T-helper 17 cell (primary cell): ENCODE measurements at regions not wholly inside any gene's neighbourhood (a gene's known extent, or its start where the extent isn't known, plus 50 kb on each side); places are given as distances from the start of the nearest gene placed in this dataset.
"Not testable (repeated sequence)": the region's sequence is repeated elsewhere in the genome, so short reads cannot be mapped to it uniquely, and the experiment has no call there.

Source experiments
- ATAC-seq: fragments of 150-1000 bp; cut with Tn5 transposase; 2 replicates; pipeline ENCODE4 v1.10.0; 2021; ENCODE audit warnings: mild to moderate bottlenecking, moderate library complexity
- DNase-seq, 3 donors: peaks; one replicate each; pipeline versions ENCODE4 v3.0.0 to v3.0.0-alpha.2; 2020 to 2021
- H3K9me3 ChIP-seq: one replicate; pipeline ENCODE4 v1.7.0; 2013; ENCODE audit warnings: low read length, mild to moderate bottlenecking; ENCODE audit not compliant: control insufficient read depth, poor library complexity, severe bottlenecking
- H3K27ac Mint-ChIP-seq: one replicate; pipeline ENCODE4 v1.8.0; 2022; ENCODE audit warnings: mild to moderate bottlenecking, moderate library complexity, mixed read lengths
- H3K27me3 Mint-ChIP-seq: one replicate; pipeline ENCODE4 v1.8.0; 2022; ENCODE audit warnings: mixed read lengths
- H3K36me3 Mint-ChIP-seq: one replicate; pipeline ENCODE4 v1.8.0; 2022; ENCODE audit warnings: low read depth, mixed read lengths
- H3K4me1 Mint-ChIP-seq: one replicate; pipeline ENCODE4 v1.8.0; 2022; ENCODE audit warnings: mild to moderate bottlenecking, mixed read lengths
- H3K4me3 Mint-ChIP-seq: one replicate; pipeline ENCODE4 v1.8.0; 2022; ENCODE audit warnings: mild to moderate bottlenecking, moderate library complexity, mixed read lengths

GRCh38 chr6:82419132-82419581 lies 55.5 kb downstream of the TPBG start:
- DNase-seq (no peak), ATAC-seq (no peak)
- H3K27me3 Mint-ChIP-seq: no peaks in the 10 kb centered on the region
- no peaks in the 10 kb centered on the region for H3K36me3 Mint-ChIP-seq
- H3K4me3 Mint-ChIP-seq: no peak overlapping the region
- no peaks in the 10 kb centered on the region for H3K9me3 ChIP-seq
- no peaks in the 10 kb centered on the region for H3K4me1 Mint-ChIP-seq
- no peak overlapping the region for H3K27ac Mint-ChIP-seq

GRCh38 chr6:82419859-82420258 lies 56.2 kb downstream of the TPBG start:
- DNase-seq (no peak), ATAC-seq (no peak)
- Mint-ChIP-seq H3K27ac (no peak overlapping the region), H3K4me1 (no peaks in the 10 kb centered on the region), H3K27me3 (no peaks in the 10 kb centered on the region), H3K36me3 (no peaks in the 10 kb centered on the region), H3K4me3 (no peak overlapping the region)
- no peaks in the 10 kb centered on the region for H3K9me3 ChIP-seq

- Mint-ChIP-seq H3K36me3 (no peaks in the 10 kb centered on the region), H3K27ac (no peak overlapping the region), H3K27me3 (peaks cover 4% of the 10 kb centered on the region), H3K4me3 (no peak overlapping the region), H3K4me1 (no peaks in the 10 kb centered on the region)
- H3K9me3 ChIP-seq: no peaks in the 10 kb centered on the region
- ATAC-seq: no peak
- no peak for DNase-seq
Observed at GRCh38 chr6:82430611-82431010, 67.0 kb downstream of the TPBG start.

- H3K27ac Mint-ChIP-seq: no peak overlapping the region
- DNase-seq (no peak), ATAC-seq (no peak)
- H3K4me1 Mint-ChIP-seq: no peaks in the 10 kb centered on the region
- H3K9me3 ChIP-seq: no peaks in the 10 kb centered on the region
- no peak overlapping the region for H3K4me3 Mint-ChIP-seq
- no peaks in the 10 kb centered on the region for H3K27me3 Mint-ChIP-seq
- no peaks in the 10 kb centered on the region for H3K36me3 Mint-ChIP-seq
Observed at GRCh38 chr6:82436740-82437139, 73.1 kb downstream of the TPBG start.

- H3K9me3 ChIP-seq: no peaks in the 10 kb centered on the region
- ATAC-seq (no peak), DNase-seq (no peak)
- Mint-ChIP-seq H3K27ac (no peak overlapping the region), H3K4me3 (no peak overlapping the region), H3K4me1 (no peaks in the 10 kb centered on the region), H3K27me3 (no peaks in the 10 kb centered on the region), H3K36me3 (no peaks in the 10 kb centered on the region)
Observed at GRCh38 chr6:82437701-82438100, 74.1 kb downstream of the TPBG start.

GRCh38 chr6:82441047-82441855 lies 77.6 kb downstream of the TPBG start:
- no peak overlapping the region for H3K4me3 Mint-ChIP-seq
- H3K27me3 Mint-ChIP-seq: no peaks in the 10 kb centered on the region
- DNase-seq (no peak), ATAC-seq (no peak)
- no peaks in the 10 kb centered on the region for H3K36me3 Mint-ChIP-seq
- H3K9me3 ChIP-seq: no peaks in the 10 kb centered on the region
- H3K4me1 Mint-ChIP-seq: peaks cover 2% of the 10 kb centered on the region
- no peak overlapping the region for H3K27ac Mint-ChIP-seq

GRCh38 chr6:82442061-82442719 lies 78.6 kb downstream of the TPBG start:
- peaks cover 2% of the 10 kb centered on the region for H3K4me1 Mint-ChIP-seq
- H3K4me3 Mint-ChIP-seq: no peak overlapping the region
- H3K27me3 Mint-ChIP-seq: peaks cover 6% of the 10 kb centered on the region
- DNase-seq (no peak), ATAC-seq (no peak)
- H3K27ac Mint-ChIP-seq: no peak overlapping the region
- H3K9me3 ChIP-seq: no peaks in the 10 kb centered on the region
- no peaks in the 10 kb centered on the region for H3K36me3 Mint-ChIP-seq

GRCh38 chr6:82458147-82458546 lies 94.5 kb downstream of the TPBG start:
- H3K36me3 Mint-ChIP-seq: no peaks in the 10 kb centered on the region
- H3K27ac Mint-ChIP-seq: no peak overlapping the region
- no peaks in the 10 kb centered on the region for H3K9me3 ChIP-seq
- no peaks in the 10 kb centered on the region for H3K4me1 Mint-ChIP-seq
- no peak for ATAC-seq
- DNase-seq: no peak
- H3K4me3 Mint-ChIP-seq: no peak overlapping the region
- no peaks in the 10 kb centered on the region for H3K27me3 Mint-ChIP-seq

- DNase-seq (no peak), ATAC-seq (no peak)
- no peaks in the 10 kb centered on the region for H3K27me3 Mint-ChIP-seq
- no peak overlapping the region for H3K4me3 Mint-ChIP-seq
- H3K9me3 ChIP-seq: no peaks in the 10 kb centered on the region
- no peak overlapping the region for H3K27ac Mint-ChIP-seq
- H3K4me1 Mint-ChIP-seq: no peaks in the 10 kb centered on the region
- no peaks in the 10 kb centered on the region for H3K36me3 Mint-ChIP-seq
Observed at GRCh38 chr6:82458705-82459104, 95.1 kb downstream of the TPBG start.

- no peaks in the 10 kb centered on the region for H3K4me1 Mint-ChIP-seq
- H3K27me3 Mint-ChIP-seq: no peaks in the 10 kb centered on the region
- no peak overlapping the region for H3K4me3 Mint-ChIP-seq
- DNase-seq (no peak), ATAC-seq (no peak)
- no peaks in the 10 kb centered on the region for H3K9me3 ChIP-seq
- H3K27ac Mint-ChIP-seq: no peak overlapping the region
- H3K36me3 Mint-ChIP-seq: no peaks in the 10 kb centered on the region
Observed at GRCh38 chr6:82461536-82461935, 97.9 kb downstream of the TPBG start.

- ATAC-seq: no peak
- H3K36me3 Mint-ChIP-seq: no peaks in the 10 kb centered on the region
- H3K27me3 Mint-ChIP-seq: no peaks in the 10 kb centered on the region
- DNase-seq: no peak
- no peaks in the 10 kb centered on the region for H3K4me1 Mint-ChIP-seq
- H3K4me3 Mint-ChIP-seq: no peak overlapping the region
- peaks cover 4% of the 10 kb centered on the region for H3K9me3 ChIP-seq
- H3K27ac Mint-ChIP-seq: no peak overlapping the region
Observed at GRCh38 chr6:82467338-82467737, 103.7 kb downstream of the TPBG start.

- H3K27ac Mint-ChIP-seq, H3K27me3 Mint-ChIP-seq, H3K36me3 Mint-ChIP-seq, DNase-seq, H3K4me1 Mint-ChIP-seq, H3K9me3 ChIP-seq, H3K4me3 Mint-ChIP-seq, ATAC-seq: not testable (repeated sequence)
Observed at GRCh38 chr6:82470123-82470522, 106.5 kb downstream of the TPBG start.

- not testable (repeated sequence) for DNase-seq, H3K27me3 Mint-ChIP-seq, H3K27ac Mint-ChIP-seq
Observed at GRCh38 chr6:82475106-82475505, 111.5 kb downstream of the TPBG start.

GRCh38 chr6:82484001-82484400 lies 120.4 kb downstream of the TPBG start:
- DNase-seq (no peak), ATAC-seq (no peak)
- H3K27ac Mint-ChIP-seq: no peak overlapping the region
- H3K36me3 Mint-ChIP-seq: no peaks in the 10 kb centered on the region
- H3K4me1 Mint-ChIP-seq: no peaks in the 10 kb centered on the region
- no peak overlapping the region for H3K4me3 Mint-ChIP-seq
- H3K9me3 ChIP-seq: no peaks in the 10 kb centered on the region
- no peaks in the 10 kb centered on the region for H3K27me3 Mint-ChIP-seq

More at GRCh38 chr6:82475106-82475505, 111.5 kb downstream of the TPBG start:
- H3K36me3 Mint-ChIP-seq, H3K4me3 Mint-ChIP-seq, H3K9me3 ChIP-seq, H3K4me1 Mint-ChIP-seq, ATAC-seq: not testable (repeated sequence)
